ENCODE measurements at regions not wholly inside any gene's neighbourhood (a gene's known extent, or its start where the extent isn't known, plus 50 kb on each side); places are given as distances from the start of the nearest gene placed in this dataset.

DNA sequence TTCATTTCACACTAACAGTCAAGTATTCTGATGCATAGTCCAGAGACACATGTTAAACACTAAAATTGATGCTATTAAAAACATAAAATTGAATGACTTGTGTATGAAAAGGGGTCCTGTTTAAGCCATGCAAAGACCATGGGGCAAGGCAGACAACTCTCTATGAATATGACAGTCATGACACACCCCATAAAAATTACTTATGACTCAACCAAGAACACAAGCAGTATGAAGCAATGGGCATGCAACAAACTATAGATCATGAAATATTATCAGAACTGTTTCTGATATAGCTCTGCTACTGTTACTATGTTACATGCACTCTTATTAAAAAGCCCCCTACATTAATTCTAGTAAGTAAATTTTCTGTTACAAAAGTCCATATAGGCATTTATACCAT, 57.5 kb upstream of the ZCCHC13 start (continued):
- TF ChIP-seq TEAD4 (CRISPR knock-in tag; IDR thresholded peaks at IDR 0.05) (no peak), SMAD3 (CRISPR knock-in tag; IDR thresholded peaks at IDR 0.05; ENCODE audit: borderline replicate concordance) (no peak), ZBTB43 (CRISPR knock-in tag; IDR thresholded peaks at IDR 0.05) (no peak), GRHL2 (CRISPR knock-in tag; IDR thresholded peaks at IDR 0.05; ENCODE audit: insufficient replicate concordance, severe bottlenecking) (no peak)

DNA sequence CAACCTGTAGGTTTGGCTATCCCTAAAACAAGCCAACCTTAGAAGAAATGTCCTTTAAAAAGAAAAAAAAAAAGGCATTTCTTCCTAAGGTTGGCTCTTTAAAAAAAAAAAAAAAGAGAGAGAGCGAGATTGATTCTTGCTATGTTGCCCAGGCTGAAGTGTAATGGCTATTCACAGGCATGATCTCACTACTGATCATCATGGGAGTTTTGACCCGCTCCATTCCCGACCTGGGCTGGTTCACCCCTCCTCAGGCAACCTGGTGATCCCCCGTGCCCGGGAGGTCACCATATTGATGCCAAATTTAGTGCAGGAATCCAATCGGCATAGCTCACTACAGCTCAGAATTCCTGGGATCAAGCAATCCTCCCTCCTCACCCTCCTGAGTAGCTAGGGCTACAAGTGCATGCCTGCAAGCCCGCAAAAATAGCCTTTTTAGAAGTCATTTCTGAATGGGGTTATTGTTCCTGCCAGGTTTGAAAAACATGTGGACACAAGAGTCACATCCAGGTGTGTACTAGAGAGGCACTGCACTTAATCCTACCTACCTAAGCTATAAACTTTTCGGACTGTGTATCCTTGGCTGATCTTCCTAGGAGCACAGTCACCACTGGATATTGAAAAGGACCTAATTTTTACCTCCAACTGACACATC, 61.4 kb upstream of the ZCCHC13 start:
- no peak for ATAC-seq
- H3K27me3 Mint-ChIP-seq (ENCODE audit: low read depth) = no peaks in the 10 kb centered on the region
- DNase-seq (ENCODE audit: low spot score) = no peak
- H3K27ac Mint-ChIP-seq = peak overlapping the region; percentile 60; the same call in 1 of the 2 replicates
- no peak for TF ChIP-seq ZNF138 (CRISPR knock-in tag; conservative IDR thresholded peaks at IDR 0.05)
- TF ChIP-seq E2F4 (CRISPR knock-in tag; IDR thresholded peaks at IDR 0.05; ENCODE audit: borderline replicate concordance, low read depth) = no peak
- no peak for TF ChIP-seq FOXK1 (CRISPR knock-in tag; IDR thresholded peaks at IDR 0.05)
- TF ChIP-seq, protein P1, sequence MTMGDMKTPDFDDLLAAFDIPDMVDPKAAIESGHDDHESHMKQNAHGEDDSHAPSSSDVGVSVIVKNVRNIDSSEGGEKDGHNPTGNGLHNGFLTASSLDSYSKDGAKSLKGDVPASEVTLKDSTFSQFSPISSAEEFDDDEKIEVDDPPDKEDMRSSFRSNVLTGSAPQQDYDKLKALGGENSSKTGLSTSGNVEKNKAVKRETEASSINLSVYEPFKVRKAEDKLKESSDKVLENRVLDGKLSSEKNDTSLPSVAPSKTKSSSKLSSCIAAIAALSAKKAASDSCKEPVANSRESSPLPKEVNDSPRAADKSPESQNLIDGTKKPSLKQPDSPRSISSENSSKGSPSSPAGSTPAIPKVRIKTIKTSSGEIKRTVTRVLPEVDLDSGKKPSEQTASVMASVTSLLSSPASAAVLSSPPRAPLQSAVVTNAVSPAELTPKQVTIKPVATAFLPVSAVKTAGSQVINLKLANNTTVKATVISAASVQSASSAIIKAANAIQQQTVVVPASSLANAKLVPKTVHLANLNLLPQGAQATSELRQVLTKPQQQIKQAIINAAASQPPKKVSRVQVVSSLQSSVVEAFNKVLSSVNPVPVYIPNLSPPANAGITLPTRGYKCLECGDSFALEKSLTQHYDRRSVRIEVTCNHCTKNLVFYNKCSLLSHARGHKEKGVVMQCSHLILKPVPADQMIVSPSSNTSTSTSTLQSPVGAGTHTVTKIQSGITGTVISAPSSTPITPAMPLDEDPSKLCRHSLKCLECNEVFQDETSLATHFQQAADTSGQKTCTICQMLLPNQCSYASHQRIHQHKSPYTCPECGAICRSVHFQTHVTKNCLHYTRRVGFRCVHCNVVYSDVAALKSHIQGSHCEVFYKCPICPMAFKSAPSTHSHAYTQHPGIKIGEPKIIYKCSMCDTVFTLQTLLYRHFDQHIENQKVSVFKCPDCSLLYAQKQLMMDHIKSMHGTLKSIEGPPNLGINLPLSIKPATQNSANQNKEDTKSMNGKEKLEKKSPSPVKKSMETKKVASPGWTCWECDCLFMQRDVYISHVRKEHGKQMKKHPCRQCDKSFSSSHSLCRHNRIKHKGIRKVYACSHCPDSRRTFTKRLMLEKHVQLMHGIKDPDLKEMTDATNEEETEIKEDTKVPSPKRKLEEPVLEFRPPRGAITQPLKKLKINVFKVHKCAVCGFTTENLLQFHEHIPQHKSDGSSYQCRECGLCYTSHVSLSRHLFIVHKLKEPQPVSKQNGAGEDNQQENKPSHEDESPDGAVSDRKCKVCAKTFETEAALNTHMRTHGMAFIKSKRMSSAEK (CRISPR knock-in tag; IDR thresholded peaks at IDR 0.05; ENCODE audit: borderline replicate concordance) = no peak
- TF ChIP-seq TCF7 (CRISPR knock-in tag; IDR thresholded peaks at IDR 0.05; ENCODE audit: low read depth) = no peak
- TF ChIP-seq ZNF425 (CRISPR knock-in tag; conservative IDR thresholded peaks at IDR 0.05) = no peak
- TF ChIP-seq HMGXB4 (CRISPR knock-in tag; IDR thresholded peaks at IDR 0.05) = no peak
- TF ChIP-seq TEAD4 (CRISPR knock-in tag; IDR thresholded peaks at IDR 0.05) = no peak
- no peak for TF ChIP-seq TEAD1 (CRISPR knock-in tag; IDR thresholded peaks at IDR 0.05)
- no peak for TF ChIP-seq ATF3 (CRISPR knock-in tag; conservative IDR thresholded peaks at IDR 0.05)
- no peak for TF ChIP-seq ATF1 (CRISPR knock-in tag; IDR thresholded peaks at IDR 0.05)
- H3K36me3 Mint-ChIP-seq = peaks cover 29% of the 10 kb centered on the region
- H3K4me1 Mint-ChIP-seq = peaks cover 17% of the 10 kb centered on the region
- POLR2A ChIA-PET = interaction anchor here (0.7 kb wide), 1 partner anchor 27 kb away, joined by 4 read pairs; no protein-coding TSS in a partner anchor
- CTCF ChIA-PET = interaction anchor here (1.2 kb wide), 1 partner anchor 83 kb away, joined by 4 read pairs; no protein-coding TSS in a partner anchor
- no peaks in the 10 kb centered on the region for H3K9me3 Mint-ChIP-seq
- no peak overlapping the region for H3K4me3 Mint-ChIP-seq
